AG04450 (cell line): ENCODE measurements at regions not wholly inside any gene's neighbourhood (a gene's known extent, or its start where the extent isn't known, plus 50 kb on each side); places are given as distances from the start of the nearest gene placed in this dataset.

Experiments
- CTCF ChIA-PET: fragments of 300-600, 350-600 bp; formaldehyde crosslinking; extraction: SDS; loops from one replicate; lab custom pipeline; 2022; ENCODE audit warnings: antibody characterized with exemption, inconsistent platforms; lab: Charles Lee
- POLR2A ChIA-PET: fragments of 350-600 bp; formaldehyde crosslinking; extraction: SDS; loops from one replicate; lab custom pipeline; 2021; ENCODE audit warnings: antibody characterized with exemption, inconsistent platforms; lab: Yijun Ruan, JAX
- DNase-seq: peaks from one replicate; pipeline ENCODE4 v3.0.0-alpha.2; 2011; ENCODE audit warnings: low read depth, low spot score
- H3K27ac ChIP-seq: one replicate; pipeline ENCODE4 v1.5.1; 2012; ENCODE audit warnings: low read depth, low read length, control low read depth
- H3K27me3 ChIP-seq: one replicate; pipeline ENCODE4 v1.6.0; 2012; ENCODE audit warnings: low read length; ENCODE audit not compliant: control insufficient read depth, insufficient read depth
- H3K4me3 ChIP-seq: 2 replicates; pipeline ENCODE4 v1.5.1; 2011; ENCODE audit warnings: mild to moderate bottlenecking, low read depth, low read length, control low read depth
- H3K9me3 ChIP-seq: 2 replicates; pipeline ENCODE4 v1.5.1; 2012; ENCODE audit warnings: low read length; ENCODE audit not compliant: control insufficient read depth, insufficient read depth
- CTCF ChIP-seq: IDR thresholded peaks from 2 replicates; pipeline ENCODE4 v1.5.1; 2011; ENCODE audit warnings: low read depth, low read length, control low read depth, inconsistent platforms

GRCh38 chr4:164405774-164406173, 348.2 kb upstream of the SMIM31 start:
- Histone ChIP-seq H3K9me3 (no peaks in the 10 kb centered on the region), H3K27ac (no peak overlapping the region), H3K4me3 (no peak overlapping the region), H3K27me3 (no peaks in the 10 kb centered on the region)
- TF ChIP-seq CTCF = no peak
- CTCF ChIA-PET = no interaction called here
- no peak for DNase-seq
- POLR2A ChIA-PET = no interaction called here

GRCh38 chr4:164408831-164409230, 345.1 kb upstream of the SMIM31 start:
- Histone ChIP-seq H3K4me3 (no peak overlapping the region), H3K27ac (no peak overlapping the region), H3K9me3 (no peaks in the 10 kb centered on the region), H3K27me3 (no peaks in the 10 kb centered on the region)
- no peak for TF ChIP-seq CTCF
- DNase-seq = no peak
- CTCF ChIA-PET = no interaction called here
- POLR2A ChIA-PET = no interaction called here

GRCh38 chr4:164410401-164410800, 343.5 kb upstream of the SMIM31 start:
- no peak for DNase-seq
- no peak overlapping the region for H3K27ac ChIP-seq
- peaks cover 2% of the 10 kb centered on the region; the same call in 1 of the 2 replicates for H3K9me3 ChIP-seq
- POLR2A ChIA-PET = no interaction called here
- H3K4me3 ChIP-seq = no peak overlapping the region
- CTCF ChIA-PET = no interaction called here
- TF ChIP-seq CTCF = no peak
- no peaks in the 10 kb centered on the region for H3K27me3 ChIP-seq

GRCh38 chr4:164412246-164412645, 341.7 kb upstream of the SMIM31 start:
- Histone ChIP-seq H3K9me3 (peaks cover 3% of the 10 kb centered on the region; the same call in 1 of the 2 replicates), H3K27ac (no peak overlapping the region), H3K27me3 (no peaks in the 10 kb centered on the region), H3K4me3 (no peak overlapping the region)
- ChIA-PET CTCF (no interaction called here), POLR2A (no interaction called here)
- no peak for TF ChIP-seq CTCF
- DNase-seq = no peak

GRCh38 chr4:164413743-164414142, 340.2 kb upstream of the SMIM31 start:
- TF ChIP-seq CTCF = no peak
- H3K4me3 ChIP-seq = no peak overlapping the region
- no peak for DNase-seq
- H3K27me3 ChIP-seq = no peaks in the 10 kb centered on the region
- H3K27ac ChIP-seq = no peak overlapping the region
- ChIA-PET CTCF (no interaction called here), POLR2A (no interaction called here)
- H3K9me3 ChIP-seq = peaks cover 3% of the 10 kb centered on the region; the same call in 1 of the 2 replicates
